Mesothelial cell of epicardium (in vitro differentiated cells): ENCODE measurements at regions not wholly inside any gene's neighbourhood (a gene's known extent, or its start where the extent isn't known, plus 50 kb on each side); places are given as distances from the start of the nearest gene placed in this dataset.
"Not testable (repeated sequence)": the region's sequence is repeated elsewhere in the genome, so short reads cannot be mapped to it uniquely, and the experiment has no call there.

Experiments used
- DNase-seq, 2 experiments: peaks; one replicate each; pipeline ENCODE4 v3.0.0; 2021; ENCODE audit warnings: low spot score in 2 of 2; ENCODE audit not compliant: unreplicated experiment in 2 of 2
- H3K27ac Mint-ChIP-seq: 2 replicates; pipeline ENCODE4 v1.8.0; 2021; ENCODE audit warnings: mixed read lengths
- H3K27me3 Mint-ChIP-seq: 2 replicates; pipeline ENCODE4 v1.8.0; 2021; ENCODE audit warnings: low read depth, mixed read lengths
- H3K36me3 Mint-ChIP-seq: 2 replicates; pipeline ENCODE4 v1.8.0; 2021; ENCODE audit warnings: mixed read lengths
- H3K4me1 Mint-ChIP-seq: 2 replicates; pipeline ENCODE4 v1.8.0; 2021; ENCODE audit warnings: mixed read lengths
- H3K4me3 Mint-ChIP-seq: 2 replicates; pipeline ENCODE4 v1.8.0; 2021; ENCODE audit warnings: mild to moderate bottlenecking, moderate library complexity, mixed read lengths
- H3K9me3 Mint-ChIP-seq: 2 replicates; pipeline ENCODE4 v1.8.0; 2021; ENCODE audit warnings: mixed read lengths
- CTCF ChIP-seq: fragments of 200-600 bp; sonication (generic); IDR thresholded peaks from one replicate; pipeline ENCODE4 v1.5.0; 2021; ENCODE audit warnings: antibody characterized with exemption; ENCODE audit not compliant: unreplicated experiment

- Mint-ChIP-seq H3K36me3 (peaks cover 5% of the 10 kb centered on the region), H3K4me1 (peaks cover 27% of the 10 kb centered on the region), H3K9me3 (peaks cover 16% of the 10 kb centered on the region), H3K27ac (no peak overlapping the region), H3K4me3 (no peak overlapping the region), H3K27me3 (no peaks in the 10 kb centered on the region)
- no peak for DNase-seq
- no peak for TF ChIP-seq CTCF
Observed at GRCh38 chr7:94307399-94308048, 87.2 kb upstream of the COL1A2 start.

GRCh38 chr7:94311515-94311914 is 83.2 kb upstream of the COL1A2 start:
- no peak overlapping the region for H3K4me3 Mint-ChIP-seq
- no peaks in the 10 kb centered on the region for H3K27me3 Mint-ChIP-seq
- DNase-seq: no peak
- no peak for TF ChIP-seq CTCF
- peaks cover 27% of the 10 kb centered on the region for H3K4me1 Mint-ChIP-seq
- H3K36me3 Mint-ChIP-seq: peaks cover 5% of the 10 kb centered on the region
- H3K9me3 Mint-ChIP-seq: peaks cover 11% of the 10 kb centered on the region
- H3K27ac Mint-ChIP-seq: no peak overlapping the region

- H3K27me3 Mint-ChIP-seq: no peaks in the 10 kb centered on the region
- peaks cover 5% of the 10 kb centered on the region for H3K36me3 Mint-ChIP-seq
Observed at GRCh38 chr7:94313926-94314325, 80.8 kb upstream of the COL1A2 start.

GRCh38 chr7:94314413-94315410 is 80.0 kb upstream of the COL1A2 start:
- peaks cover 6% of the 10 kb centered on the region for H3K36me3 Mint-ChIP-seq
- peaks cover 12% of the 10 kb centered on the region for H3K9me3 Mint-ChIP-seq
- no peak for DNase-seq
- H3K27ac Mint-ChIP-seq: peak overlapping the region; percentile 51
- H3K4me3 Mint-ChIP-seq: no peak overlapping the region
- no peak for TF ChIP-seq CTCF
- peaks cover 23% of the 10 kb centered on the region for H3K4me1 Mint-ChIP-seq
- H3K27me3 Mint-ChIP-seq: no peaks in the 10 kb centered on the region

More at GRCh38 chr7:94313926-94314325, 80.8 kb upstream of the COL1A2 start:
- no peak for TF ChIP-seq CTCF
- no peak for DNase-seq
- Mint-ChIP-seq H3K9me3 (peaks cover 10% of the 10 kb centered on the region), H3K4me1 (peaks cover 27% of the 10 kb centered on the region), H3K4me3 (no peak overlapping the region), H3K27ac (peak overlapping the region; percentile 55)

- Mint-ChIP-seq H3K36me3 (peaks cover 17% of the 10 kb centered on the region), H3K9me3 (peaks cover 27% of the 10 kb centered on the region)
- H3K27ac Mint-ChIP-seq, H3K27me3 Mint-ChIP-seq, DNase-seq, H3K4me3 Mint-ChIP-seq, H3K4me1 Mint-ChIP-seq: not testable (repeated sequence)
Observed at GRCh38 chr7:94321138-94321537, 73.6 kb upstream of the COL1A2 start.

- no peak overlapping the region for H3K27ac Mint-ChIP-seq
- H3K36me3 Mint-ChIP-seq: peaks cover 17% of the 10 kb centered on the region
- peaks cover 25% of the 10 kb centered on the region for H3K9me3 Mint-ChIP-seq
- TF ChIP-seq CTCF: no peak
- no peak overlapping the region for H3K4me3 Mint-ChIP-seq
- no peak for DNase-seq
- H3K27me3 Mint-ChIP-seq: no peaks in the 10 kb centered on the region
- peaks cover 4% of the 10 kb centered on the region for H3K4me1 Mint-ChIP-seq
Observed at GRCh38 chr7:94323844-94324243, 70.9 kb upstream of the COL1A2 start.
